H1 (cell line): ENCODE measurements at regions not wholly inside any gene's neighbourhood (a gene's known extent, or its start where the extent isn't known, plus 50 kb on each side); places are given as distances from the start of the nearest gene placed in this dataset.

Experiments
- CBX5 ChIP-seq: fragments of 300-800, 300-1000 bp; sonication (generic); IDR thresholded peaks from 2 replicates; pipeline ENCODE4 v1.7.1; 2016; ENCODE audit warnings: antibody characterized with exemption, low read length, low read depth
- HDAC2 ChIP-seq, 2 experiments: fragments of 300-600 bp in 1 of 2; sonication (generic) in 1 of 2; IDR thresholded peaks; 2 replicates each; pipeline ENCODE4 v1.6.1; 2011 to 2012; ENCODE audit warnings: low read depth in 2 of 2, low read length in 2 of 2, mild to moderate bottlenecking in 2 of 2, moderate library complexity in 2 of 2, borderline replicate concordance in 1 of 2, inconsistent platforms in 1 of 2
- RFX5 ChIP-seq: IDR thresholded peaks from 2 replicates; pipeline ENCODE4 v1.6.1; 2011; ENCODE audit warnings: low read depth, low read length, improper control_type of control experiment, borderline replicate concordance
- SUZ12 ChIP-seq: fragments of 200-600 bp; sonication (generic); IDR thresholded peaks from 2 replicates; pipeline ENCODE4 v1.6.1; 2012; ENCODE audit warnings: mild to moderate bottlenecking, inconsistent platforms, low read length, moderate library complexity, mixed read lengths
- TF ChIP-seq, protein P1 (sequence below): IDR thresholded peaks from 2 replicates; pipeline ENCODE4 v1.6.1; 2011; ENCODE audit warnings: low read length, improper control_type of control experiment
- TF ChIP-seq, protein P2 (sequence below): fragments of 300-600 bp; sonication (generic); IDR thresholded peaks from 2 replicates; pipeline ENCODE4 v1.7.1; 2012; ENCODE audit warnings: low read length, moderate library complexity, mild to moderate bottlenecking, inconsistent platforms; ENCODE audit not compliant: insufficient replicate concordance

GRCh38 chr5:111596705-111597104 lies 84.4 kb upstream of the STARD4 start (continued):
- no peak for TF ChIP-seq SUZ12
- no peak for TF ChIP-seq HDAC2 (IDR thresholded peaks at IDR 0.05; ENCODE audit: borderline replicate concordance in 1 of 2, low read depth in 2 of 2, low read length in 2 of 2)
- no peak for TF ChIP-seq CBX5
- TF ChIP-seq, protein P1, sequence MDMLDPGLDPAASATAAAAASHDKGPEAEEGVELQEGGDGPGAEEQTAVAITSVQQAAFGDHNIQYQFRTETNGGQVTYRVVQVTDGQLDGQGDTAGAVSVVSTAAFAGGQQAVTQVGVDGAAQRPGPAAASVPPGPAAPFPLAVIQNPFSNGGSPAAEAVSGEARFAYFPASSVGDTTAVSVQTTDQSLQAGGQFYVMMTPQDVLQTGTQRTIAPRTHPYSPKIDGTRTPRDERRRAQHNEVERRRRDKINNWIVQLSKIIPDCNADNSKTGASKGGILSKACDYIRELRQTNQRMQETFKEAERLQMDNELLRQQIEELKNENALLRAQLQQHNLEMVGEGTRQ: no peak
- TF ChIP-seq, protein P2, sequence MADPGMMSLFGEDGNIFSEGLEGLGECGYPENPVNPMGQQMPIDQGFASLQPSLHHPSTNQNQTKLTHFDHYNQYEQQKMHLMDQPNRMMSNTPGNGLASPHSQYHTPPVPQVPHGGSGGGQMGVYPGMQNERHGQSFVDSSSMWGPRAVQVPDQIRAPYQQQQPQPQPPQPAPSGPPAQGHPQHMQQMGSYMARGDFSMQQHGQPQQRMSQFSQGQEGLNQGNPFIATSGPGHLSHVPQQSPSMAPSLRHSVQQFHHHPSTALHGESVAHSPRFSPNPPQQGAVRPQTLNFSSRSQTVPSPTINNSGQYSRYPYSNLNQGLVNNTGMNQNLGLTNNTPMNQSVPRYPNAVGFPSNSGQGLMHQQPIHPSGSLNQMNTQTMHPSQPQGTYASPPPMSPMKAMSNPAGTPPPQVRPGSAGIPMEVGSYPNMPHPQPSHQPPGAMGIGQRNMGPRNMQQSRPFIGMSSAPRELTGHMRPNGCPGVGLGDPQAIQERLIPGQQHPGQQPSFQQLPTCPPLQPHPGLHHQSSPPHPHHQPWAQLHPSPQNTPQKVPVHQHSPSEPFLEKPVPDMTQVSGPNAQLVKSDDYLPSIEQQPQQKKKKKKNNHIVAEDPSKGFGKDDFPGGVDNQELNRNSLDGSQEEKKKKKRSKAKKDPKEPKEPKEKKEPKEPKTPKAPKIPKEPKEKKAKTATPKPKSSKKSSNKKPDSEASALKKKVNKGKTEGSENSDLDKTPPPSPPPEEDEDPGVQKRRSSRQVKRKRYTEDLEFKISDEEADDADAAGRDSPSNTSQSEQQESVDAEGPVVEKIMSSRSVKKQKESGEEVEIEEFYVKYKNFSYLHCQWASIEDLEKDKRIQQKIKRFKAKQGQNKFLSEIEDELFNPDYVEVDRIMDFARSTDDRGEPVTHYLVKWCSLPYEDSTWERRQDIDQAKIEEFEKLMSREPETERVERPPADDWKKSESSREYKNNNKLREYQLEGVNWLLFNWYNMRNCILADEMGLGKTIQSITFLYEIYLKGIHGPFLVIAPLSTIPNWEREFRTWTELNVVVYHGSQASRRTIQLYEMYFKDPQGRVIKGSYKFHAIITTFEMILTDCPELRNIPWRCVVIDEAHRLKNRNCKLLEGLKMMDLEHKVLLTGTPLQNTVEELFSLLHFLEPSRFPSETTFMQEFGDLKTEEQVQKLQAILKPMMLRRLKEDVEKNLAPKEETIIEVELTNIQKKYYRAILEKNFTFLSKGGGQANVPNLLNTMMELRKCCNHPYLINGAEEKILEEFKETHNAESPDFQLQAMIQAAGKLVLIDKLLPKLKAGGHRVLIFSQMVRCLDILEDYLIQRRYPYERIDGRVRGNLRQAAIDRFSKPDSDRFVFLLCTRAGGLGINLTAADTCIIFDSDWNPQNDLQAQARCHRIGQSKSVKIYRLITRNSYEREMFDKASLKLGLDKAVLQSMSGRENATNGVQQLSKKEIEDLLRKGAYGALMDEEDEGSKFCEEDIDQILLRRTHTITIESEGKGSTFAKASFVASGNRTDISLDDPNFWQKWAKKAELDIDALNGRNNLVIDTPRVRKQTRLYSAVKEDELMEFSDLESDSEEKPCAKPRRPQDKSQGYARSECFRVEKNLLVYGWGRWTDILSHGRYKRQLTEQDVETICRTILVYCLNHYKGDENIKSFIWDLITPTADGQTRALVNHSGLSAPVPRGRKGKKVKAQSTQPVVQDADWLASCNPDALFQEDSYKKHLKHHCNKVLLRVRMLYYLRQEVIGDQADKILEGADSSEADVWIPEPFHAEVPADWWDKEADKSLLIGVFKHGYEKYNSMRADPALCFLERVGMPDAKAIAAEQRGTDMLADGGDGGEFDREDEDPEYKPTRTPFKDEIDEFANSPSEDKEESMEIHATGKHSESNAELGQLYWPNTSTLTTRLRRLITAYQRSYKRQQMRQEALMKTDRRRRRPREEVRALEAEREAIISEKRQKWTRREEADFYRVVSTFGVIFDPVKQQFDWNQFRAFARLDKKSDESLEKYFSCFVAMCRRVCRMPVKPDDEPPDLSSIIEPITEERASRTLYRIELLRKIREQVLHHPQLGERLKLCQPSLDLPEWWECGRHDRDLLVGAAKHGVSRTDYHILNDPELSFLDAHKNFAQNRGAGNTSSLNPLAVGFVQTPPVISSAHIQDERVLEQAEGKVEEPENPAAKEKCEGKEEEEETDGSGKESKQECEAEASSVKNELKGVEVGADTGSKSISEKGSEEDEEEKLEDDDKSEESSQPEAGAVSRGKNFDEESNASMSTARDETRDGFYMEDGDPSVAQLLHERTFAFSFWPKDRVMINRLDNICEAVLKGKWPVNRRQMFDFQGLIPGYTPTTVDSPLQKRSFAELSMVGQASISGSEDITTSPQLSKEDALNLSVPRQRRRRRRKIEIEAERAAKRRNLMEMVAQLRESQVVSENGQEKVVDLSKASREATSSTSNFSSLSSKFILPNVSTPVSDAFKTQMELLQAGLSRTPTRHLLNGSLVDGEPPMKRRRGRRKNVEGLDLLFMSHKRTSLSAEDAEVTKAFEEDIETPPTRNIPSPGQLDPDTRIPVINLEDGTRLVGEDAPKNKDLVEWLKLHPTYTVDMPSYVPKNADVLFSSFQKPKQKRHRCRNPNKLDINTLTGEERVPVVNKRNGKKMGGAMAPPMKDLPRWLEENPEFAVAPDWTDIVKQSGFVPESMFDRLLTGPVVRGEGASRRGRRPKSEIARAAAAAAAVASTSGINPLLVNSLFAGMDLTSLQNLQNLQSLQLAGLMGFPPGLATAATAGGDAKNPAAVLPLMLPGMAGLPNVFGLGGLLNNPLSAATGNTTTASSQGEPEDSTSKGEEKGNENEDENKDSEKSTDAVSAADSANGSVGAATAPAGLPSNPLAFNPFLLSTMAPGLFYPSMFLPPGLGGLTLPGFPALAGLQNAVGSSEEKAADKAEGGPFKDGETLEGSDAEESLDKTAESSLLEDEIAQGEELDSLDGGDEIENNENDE: no peak
- no peak for TF ChIP-seq RFX5
